Pancreas (tissue), 10 donors: ENCODE measurements at regions not wholly inside any gene's neighbourhood (a gene's known extent, or its start where the extent isn't known, plus 50 kb on each side); places are given as distances from the start of the nearest gene placed in this dataset.

Experiments
- ATAC-seq, 4 donors: fragments of 200-7000 bp; cut with Tn5 transposase; one replicate each; pipeline versions ENCODE4 v1.8.0 to v1.9.1; 2020; ENCODE audit warnings: mild to moderate bottlenecking in 4 of 4, moderate library complexity in 4 of 4
- DNase-seq, 6 donors: peaks; one replicate each; pipeline ENCODE4 v3.0.0-alpha.2; 2020
- FAIRE-seq: peaks from 2 replicates; lab custom pipeline; 2012; peaks lifted over from hg19 to GRCh38; lab: Jason Lieb, UNC
- H3K27ac ChIP-seq, 4 donors: fragments of 200-600 bp; sonication (generic); 1 replicate in 3 of 4; 2 replicates in 1 of 4; pipeline versions ENCODE4 v1.5.0 to v1.8.0; 2020
- H3K27me3 ChIP-seq, 4 donors: fragments of 200-600 bp; one replicate each; pipeline ENCODE4 v1.8.0; 2021
- H3K36me3 ChIP-seq, 3 donors: fragments of 200-600 bp; sonication (generic) in 1 of 3; one replicate each; pipeline versions ENCODE4 v1.5.0 to v1.8.0; 2020 to 2021
- H3K4me1 ChIP-seq, 3 donors: fragments of 200-600 bp; one replicate each; pipeline ENCODE4 v1.8.0; 2021
- H3K4me3 ChIP-seq, 4 donors: fragments of 200-600 bp; sonication (generic) in 2 of 4; one replicate each; pipeline versions ENCODE4 v1.5.0 to v1.8.0; 2020 to 2021
- H3K9me3 ChIP-seq, 4 donors: fragments of 200-600 bp; one replicate each; pipeline ENCODE4 v1.8.0; 2021
- WGBS, 2 donors: extraction: QIAGEN DNeasy Blood & Tissue Kit; methylation state at CpG; one replicate each; pipeline ENCODE4 v1.1.7; 2013; 5-methylcytosine and 5-hydroxymethylcytosine counted together
- intact Hi-C, 3 donors: fragments of 100-400 bp; cut with DNase I; formaldehyde crosslinking; loops; one replicate each; pipeline versions ENCODE4 v1.11.1 to v1.14.2; 2022
- TF ChIP-seq, protein P1 (sequence below), 4 donors: fragments of 200-600 bp; sonication (generic) in 3 of 4; IDR thresholded peaks; one replicate each; pipeline versions ENCODE4 v1.5.0 to v1.8.0; 2021; ENCODE audit warnings: antibody characterized with exemption in 4 of 4
- donor health status: healthy with polysubstance abuse.
- donor health status: DM: no; HTN: no; CAD: no; lungs with moderate emphysema.
- donor health status: DM: no; HTN: no; CAD: no.
- donor health status: control.
- donor health status: control.
- donor health status: Bipolar disorder and iron deficiency.
- donor health status: DM: yes; HTN: yes; CAD: no.
- donor health status: DM: no; HTN: no; CAD: no.
- donor health status: DM: no; HTN: no; CAD: no.
- donor health status: DM: yes; HTN: yes; CAD: no.

GRCh38 chr3:16800361-16800760 is 84.4 kb upstream of the PLCL2 start:
- no peak for DNase-seq
- no peak overlapping the region for H3K4me3 ChIP-seq
- WGBS, 2 donors: 58 to 59% methylated on average over 3 of the region's 3 CpGs
- no peak for FAIRE-seq
- no peaks in the 10 kb centered on the region for H3K9me3 ChIP-seq
- intact Hi-C loops: no loop called here
- no peak for ATAC-seq
- no peak overlapping the region for H3K27ac ChIP-seq
- no peaks in the 10 kb centered on the region for H3K36me3 ChIP-seq
- H3K27me3 ChIP-seq: no peaks in the 10 kb centered on the region
- H3K4me1 ChIP-seq: no peaks in the 10 kb centered on the region
- TF ChIP-seq, protein P1, sequence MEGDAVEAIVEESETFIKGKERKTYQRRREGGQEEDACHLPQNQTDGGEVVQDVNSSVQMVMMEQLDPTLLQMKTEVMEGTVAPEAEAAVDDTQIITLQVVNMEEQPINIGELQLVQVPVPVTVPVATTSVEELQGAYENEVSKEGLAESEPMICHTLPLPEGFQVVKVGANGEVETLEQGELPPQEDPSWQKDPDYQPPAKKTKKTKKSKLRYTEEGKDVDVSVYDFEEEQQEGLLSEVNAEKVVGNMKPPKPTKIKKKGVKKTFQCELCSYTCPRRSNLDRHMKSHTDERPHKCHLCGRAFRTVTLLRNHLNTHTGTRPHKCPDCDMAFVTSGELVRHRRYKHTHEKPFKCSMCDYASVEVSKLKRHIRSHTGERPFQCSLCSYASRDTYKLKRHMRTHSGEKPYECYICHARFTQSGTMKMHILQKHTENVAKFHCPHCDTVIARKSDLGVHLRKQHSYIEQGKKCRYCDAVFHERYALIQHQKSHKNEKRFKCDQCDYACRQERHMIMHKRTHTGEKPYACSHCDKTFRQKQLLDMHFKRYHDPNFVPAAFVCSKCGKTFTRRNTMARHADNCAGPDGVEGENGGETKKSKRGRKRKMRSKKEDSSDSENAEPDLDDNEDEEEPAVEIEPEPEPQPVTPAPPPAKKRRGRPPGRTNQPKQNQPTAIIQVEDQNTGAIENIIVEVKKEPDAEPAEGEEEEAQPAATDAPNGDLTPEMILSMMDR (IDR thresholded peaks at IDR 0.05): no peak

- 20 to 26% methylated on average over 1 of the region's 1 CpG for WGBS, 2 donors
- Histone ChIP-seq H3K4me1 (no peaks in the 10 kb centered on the region), H3K27ac (no peak overlapping the region), H3K9me3 (no peaks in the 10 kb centered on the region), H3K36me3 (no peaks in the 10 kb centered on the region), H3K4me3 (no peak overlapping the region), H3K27me3 (no peaks in the 10 kb centered on the region)
- TF ChIP-seq, protein P1 (IDR thresholded peaks at IDR 0.05): no peak
- no peak for DNase-seq
- intact Hi-C loops: no loop called here
- peak in 3 of 4 donors; percentile 22 to 64 (median 61) for ATAC-seq
- FAIRE-seq: no peak
Observed at GRCh38 chr3:16801223-16801622, 83.5 kb upstream of the PLCL2 start.

- no peak for FAIRE-seq
- WGBS, 2 donors: 57 to 73% methylated on average over 5 of the region's 5 CpGs
- H3K27ac ChIP-seq: peak overlapping the region in 1 of 4 donors; percentile 24
Observed at GRCh38 chr3:16801698-16802097, 83.1 kb upstream of the PLCL2 start.

GRCh38 chr3:16802389-16802788 is 82.4 kb upstream of the PLCL2 start:
- Histone ChIP-seq H3K27ac (peak overlapping the region in 1 of 4 donors; percentile 24), H3K36me3 (no peaks in the 10 kb centered on the region), H3K9me3 (no peaks in the 10 kb centered on the region), H3K4me3 (no peak overlapping the region), H3K4me1 (no peaks in the 10 kb centered on the region), H3K27me3 (no peaks in the 10 kb centered on the region)
- intact Hi-C loops: no loop called here
- FAIRE-seq (no peak), ATAC-seq (peak in 2 of 4 donors; percentile 32 to 39), DNase-seq (no peak)
- WGBS, 2 donors: 46 to 53% methylated on average over 3 of the region's 3 CpGs
- TF ChIP-seq, protein P1 (IDR thresholded peaks at IDR 0.05): no peak

More at GRCh38 chr3:16801698-16802097, 83.1 kb upstream of the PLCL2 start:
- Histone ChIP-seq H3K27me3 (no peaks in the 10 kb centered on the region), H3K4me3 (no peak overlapping the region), H3K36me3 (no peaks in the 10 kb centered on the region), H3K4me1 (no peaks in the 10 kb centered on the region), H3K9me3 (no peaks in the 10 kb centered on the region)
- intact Hi-C loops: no loop called here
- ATAC-seq (peak in 3 of 4 donors; percentile 19 to 77 (median 70)), DNase-seq (no peak)
- TF ChIP-seq, protein P1 (IDR thresholded peaks at IDR 0.05): no peak

DNA sequence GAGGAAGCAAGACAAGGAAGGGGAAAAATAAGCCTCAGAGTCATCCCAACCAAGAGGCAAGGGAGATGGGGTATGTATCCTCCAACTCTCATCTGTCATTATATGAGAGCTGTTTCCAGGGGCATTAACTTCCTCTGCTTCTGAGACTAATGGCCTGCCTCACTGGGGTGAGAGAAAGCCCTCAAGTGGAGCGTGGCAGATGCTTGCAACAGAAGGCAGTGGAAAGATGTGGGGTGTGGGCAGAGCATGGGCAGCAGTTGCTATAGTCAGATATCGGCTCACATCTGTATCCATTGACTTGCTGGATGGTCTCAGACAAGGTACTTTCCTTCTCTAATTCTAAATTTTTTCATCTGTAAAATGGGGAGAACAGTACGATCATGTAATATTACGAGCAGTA is 81.7 kb upstream of the PLCL2 start:
- TF ChIP-seq, protein P1 (IDR thresholded peaks at IDR 0.05): no peak

More for the DNA sequence above, 81.7 kb upstream of the PLCL2 start:
- ATAC-seq (peak in 2 of 4 donors; percentile 34 to 55), FAIRE-seq (no peak), DNase-seq (no peak)
- no peaks in the 10 kb centered on the region for H3K27me3 ChIP-seq
- intact Hi-C loops: no loop called here
- H3K4me1 ChIP-seq: no peaks in the 10 kb centered on the region
- H3K4me3 ChIP-seq: no peak overlapping the region
- H3K36me3 ChIP-seq: no peaks in the 10 kb centered on the region
- no peak overlapping the region for H3K27ac ChIP-seq
- no peaks in the 10 kb centered on the region for H3K9me3 ChIP-seq
- WGBS, 2 donors: 90 to 91% methylated on average over 4 of the region's 4 CpGs
